ENCODE measurements at regions not wholly inside any gene's neighbourhood (a gene's known extent, or its start where the extent isn't known, plus 50 kb on each side); places are given as distances from the start of the nearest gene placed in this dataset.
"Not testable (repeated sequence)": the region's sequence is repeated elsewhere in the genome, so short reads cannot be mapped to it uniquely, and the experiment has no call there.

DNA sequence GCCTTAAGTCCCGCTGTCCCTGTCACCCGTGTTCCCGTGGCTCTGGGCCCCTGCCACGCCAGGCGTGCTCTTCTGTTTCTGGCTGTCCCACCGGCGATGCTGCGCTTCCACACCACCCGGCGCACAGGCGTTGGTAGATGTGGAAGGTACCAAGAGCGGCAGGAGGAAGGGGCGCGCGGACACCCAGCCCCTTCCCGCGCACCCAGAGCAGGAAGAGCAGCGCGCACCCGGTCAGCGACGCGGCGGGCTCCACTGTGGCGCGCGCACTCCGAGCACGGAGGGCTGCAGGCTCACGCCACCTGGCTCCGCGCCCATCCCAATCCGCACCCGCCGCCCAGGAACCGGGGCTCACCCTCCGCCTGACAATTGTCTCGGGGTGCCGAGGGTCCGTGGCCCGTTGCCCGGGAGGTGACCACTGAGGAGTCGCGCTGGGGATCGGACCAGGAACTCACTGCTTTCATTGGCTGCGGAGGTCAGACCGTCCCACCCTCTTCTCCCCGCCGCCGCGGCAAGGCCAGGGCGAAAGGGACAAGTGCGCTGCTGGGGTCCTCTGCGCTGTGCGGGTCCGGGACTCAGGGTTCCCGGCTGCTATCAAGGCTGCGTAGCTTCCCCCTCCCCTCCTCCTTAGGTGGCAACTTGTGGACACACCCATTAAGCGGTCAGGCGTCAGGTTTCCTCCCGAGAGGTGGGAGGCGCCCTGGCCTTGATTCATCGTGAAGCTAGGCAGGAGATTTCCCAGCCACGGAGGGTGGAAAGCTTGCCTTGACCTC lies 121.6 kb upstream of the ZNF92 start:
- DNase-seq, result peak; percentile 93

GRCh38 chr7:65250697-65251395 lies 122.8 kb upstream of the ZNF92 start:
- DNase-seq, result no peak

- DNase-seq, result no peak
These were observed 123.4 kb upstream of the ZNF92 start for GRCh38 chr7:65250216-65250615.

GRCh38 chr7:65247491-65247890 lies 126.2 kb upstream of the ZNF92 start:
- no peak for DNase-seq

DNA sequence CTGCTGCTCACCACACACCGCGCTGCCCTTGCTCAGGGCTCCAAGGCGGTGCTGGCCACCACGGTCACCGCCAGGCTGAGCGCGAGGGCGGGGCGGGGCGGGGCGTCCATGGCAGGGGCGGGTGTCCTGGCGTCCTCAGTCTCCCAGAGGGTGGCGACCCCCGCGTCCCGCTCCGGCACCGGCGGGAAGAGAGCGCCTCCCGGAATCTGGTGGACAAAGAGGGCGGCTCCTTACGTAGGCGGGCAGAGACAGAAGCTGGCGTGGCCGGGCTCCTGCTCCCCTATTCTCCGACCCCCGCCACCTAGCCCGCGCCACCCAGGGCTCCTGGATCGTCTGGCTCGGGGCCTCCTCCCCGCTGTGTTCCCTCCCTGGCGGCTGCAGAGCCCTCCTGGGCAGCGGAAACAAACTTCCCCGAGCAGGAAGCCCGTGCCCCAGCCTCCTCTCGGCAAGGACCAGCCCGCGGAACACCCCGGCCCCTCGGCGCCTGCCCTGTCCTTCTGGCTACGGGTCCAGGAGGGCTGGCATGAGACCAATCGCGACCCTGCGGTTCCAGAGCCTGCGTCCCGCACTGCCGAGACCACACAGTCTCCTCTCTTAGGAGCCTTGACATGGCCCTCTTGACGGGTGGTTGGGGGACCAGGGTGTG lies 133.8 kb upstream of the ZNF92 start:
- peak; percentile 77 for DNase-seq

- DNase-seq, result no peak
These were observed 134.3 kb upstream of the ZNF92 start for GRCh38 chr7:65239324-65239706.

GRCh38 chr7:65238785-65239184 lies 134.9 kb upstream of the ZNF92 start:
- DNase-seq, result no peak

DNA sequence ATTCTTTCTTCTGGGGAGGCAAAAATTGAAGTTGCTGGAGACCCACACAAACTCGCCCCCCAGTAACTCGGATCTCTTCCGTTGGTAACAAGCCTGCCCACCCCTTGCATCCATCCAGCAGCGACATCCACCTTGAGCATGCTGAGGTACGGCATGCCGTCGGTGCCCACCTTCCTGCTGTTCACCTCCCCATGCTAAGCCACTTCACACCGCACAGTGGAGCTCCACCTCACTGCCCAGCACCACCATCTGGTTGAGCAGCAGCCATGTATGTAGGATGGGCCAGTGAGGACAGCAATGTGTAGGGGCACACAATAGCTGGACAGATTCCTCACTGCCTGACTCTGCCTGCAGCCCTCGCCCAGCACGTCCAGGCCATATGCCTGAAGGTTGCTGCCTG lies 138.1 kb upstream of the ZNF92 start:
- peak; percentile 24 for DNase-seq

GRCh38 chr7:65233409-65234034 lies 140.1 kb upstream of the ZNF92 start:
- DNase-seq, result no peak

- DNase-seq, result no peak
These were observed 143.4 kb upstream of the ZNF92 start for GRCh38 chr7:65230231-65230630.

DNA sequence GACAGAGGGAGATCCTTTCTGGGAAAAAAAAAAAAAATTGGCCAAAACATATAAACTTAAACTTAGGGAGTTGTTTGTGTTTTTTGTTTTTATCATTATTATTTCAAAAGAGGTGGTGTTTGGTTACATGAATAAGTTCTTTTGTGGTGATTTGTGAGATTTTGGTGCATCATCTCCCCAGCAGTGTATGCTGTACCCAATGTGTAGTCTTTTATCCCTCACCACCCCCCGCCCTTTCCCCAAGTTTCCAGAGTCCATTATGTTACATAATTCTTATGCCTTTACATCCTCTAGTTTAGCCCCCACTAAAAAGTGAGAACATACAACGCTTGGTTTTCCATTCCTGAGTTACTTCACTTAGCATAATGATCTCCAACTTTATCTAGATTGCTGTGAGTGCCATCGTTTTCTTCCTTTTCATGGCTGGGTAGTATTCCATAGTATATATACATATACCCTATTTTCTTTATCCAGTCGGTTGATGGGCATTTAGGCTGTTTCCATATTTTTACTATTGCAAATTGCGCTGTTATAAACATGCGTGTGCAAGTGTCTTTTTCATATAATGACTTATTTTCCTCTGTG lies 148.1 kb upstream of the ZNF92 start:
- DNase-seq, result no peak

DNA sequence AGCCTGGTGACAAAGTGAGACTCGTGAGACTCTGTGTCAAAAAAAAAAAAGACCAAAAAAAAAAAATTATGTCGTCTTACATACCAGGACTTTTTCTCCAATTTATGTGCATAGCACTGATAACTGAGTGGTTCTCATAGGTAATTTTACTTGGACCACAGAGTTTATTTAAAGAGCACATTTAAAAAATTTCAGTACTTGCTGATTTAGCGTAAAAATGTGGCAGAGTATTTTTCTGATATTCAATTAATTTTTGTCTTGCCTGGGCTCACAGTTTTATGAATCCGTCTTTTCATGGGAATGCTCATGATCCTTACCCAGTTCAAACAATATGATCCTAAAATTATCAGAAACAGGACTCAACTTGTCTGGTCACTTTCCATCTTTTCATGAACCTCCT lies 151.0 kb upstream of the ZNF92 start:
- DNase-seq, result no peak

- no peak for DNase-seq
These were observed 152.0 kb upstream of the ZNF92 start for GRCh38 chr7:65221683-65222082.

- DNase-seq, result no peak
These were observed 154.0 kb upstream of the ZNF92 start for GRCh38 chr7:65219623-65220022.

DNA sequence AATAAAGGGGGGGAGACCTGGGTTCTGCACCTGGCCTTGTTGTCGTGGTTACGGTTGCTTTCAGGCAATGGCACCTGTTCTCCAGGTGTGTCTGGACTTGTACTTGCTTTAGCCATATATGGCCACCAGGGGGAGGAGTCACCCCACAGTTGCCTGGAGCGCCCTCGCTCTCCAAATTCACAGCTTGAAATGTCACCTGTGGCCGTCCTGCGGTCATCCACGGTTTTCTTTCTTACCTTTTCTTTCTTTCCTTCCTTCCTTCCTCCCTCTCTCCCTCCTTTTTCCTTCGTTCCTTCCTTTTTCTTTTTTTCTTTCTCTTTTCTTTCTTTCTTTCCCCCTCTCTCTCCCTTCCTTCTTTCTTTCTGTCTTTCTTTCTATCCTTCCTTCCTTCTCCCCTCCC lies 157.2 kb upstream of the ZNF92 start:
- DNase-seq, result peak; percentile 91

DNA sequence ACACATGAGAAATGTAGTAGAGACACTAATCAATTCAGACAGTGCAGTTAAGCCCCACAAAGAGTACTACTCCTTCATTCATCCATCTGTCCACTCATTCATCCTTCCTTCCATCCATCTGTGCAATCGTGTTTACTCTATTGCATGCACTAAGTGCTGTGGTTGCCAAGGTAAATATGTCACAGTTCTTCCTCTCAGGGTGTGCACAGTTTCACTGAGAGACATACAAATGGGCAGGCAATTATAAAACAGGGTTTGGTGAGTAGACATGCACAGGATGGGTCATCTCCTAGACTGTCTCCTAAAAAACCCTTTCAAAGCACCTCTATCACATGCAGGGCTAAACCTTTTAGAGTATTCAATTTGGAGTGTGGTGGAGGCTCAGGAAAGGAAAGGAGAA lies 160.4 kb upstream of the ZNF92 start:
- not testable (repeated sequence) for DNase-seq

- DNase-seq, result not testable (repeated sequence)
These were observed 174.4 kb upstream of the ZNF92 start for GRCh38 chr7:65199221-65199620.

GRCh38 chr7:65193334-65194058 lies 180.2 kb upstream of the ZNF92 start:
- not testable (repeated sequence) for DNase-seq

GRCh38 chr7:65177041-65177440 lies 170.6 kb upstream of the ERV3-1 start:
- not testable (repeated sequence) for DNase-seq

GRCh38 chr7:65150105-65150504 lies 143.6 kb upstream of the ERV3-1 start:
- DNase-seq, result not testable (repeated sequence)

DNA sequence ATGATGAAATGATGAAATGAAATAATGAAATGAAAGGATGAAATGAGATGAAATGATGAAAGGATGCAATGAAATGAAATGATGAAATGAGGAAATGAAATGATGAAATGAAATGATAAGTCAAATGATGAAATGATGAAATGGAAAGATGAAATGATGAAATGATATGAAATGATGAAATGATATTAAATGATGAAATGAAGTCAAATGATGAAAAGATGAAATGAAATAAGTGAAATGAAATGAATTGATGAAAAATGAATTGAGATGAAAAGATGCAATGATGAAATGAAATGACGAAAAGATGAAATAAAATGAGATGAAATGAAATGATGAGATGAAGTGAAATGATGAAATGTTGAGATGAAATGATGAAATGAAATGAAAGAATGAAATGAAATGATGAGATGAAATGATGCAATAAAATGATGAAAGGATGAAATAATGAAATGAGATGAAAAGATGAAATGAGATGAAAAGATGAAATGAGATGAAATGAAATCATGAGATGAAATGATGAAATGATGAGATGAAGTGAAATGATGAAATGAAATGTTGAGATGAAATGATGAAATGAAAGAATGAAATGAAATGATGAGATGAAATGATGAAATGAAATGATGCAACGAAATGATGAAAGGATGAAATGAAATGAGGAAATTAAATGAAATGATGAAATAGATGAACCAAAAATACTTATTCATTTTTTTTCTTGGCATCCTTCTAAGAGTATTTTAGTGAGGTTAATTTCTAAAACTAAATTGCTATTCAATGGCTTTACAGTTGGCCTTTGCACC lies 139.8 kb upstream of the ERV3-1 start:
- not testable (repeated sequence) for DNase-seq

- not testable (repeated sequence) for DNase-seq
These were observed 139.2 kb upstream of the ERV3-1 start for GRCh38 chr7:65145710-65146109.

Data from NCI-H146 (cell line).